GM12873 (cell line): ENCODE measurements at regions not wholly inside any gene's neighbourhood (a gene's known extent, or its start where the extent isn't known, plus 50 kb on each side); places are given as distances from the start of the nearest gene placed in this dataset.

Source experiments
- CTCF ChIP-seq: IDR thresholded peaks from 2 replicates; pipeline ENCODE4 v1.5.1; 2012; ENCODE audit warnings: low read depth, mild to moderate bottlenecking, moderate library complexity, low read length, control low read depth; ENCODE audit not compliant: insufficient read depth; ENCODE audit errors: missing control alignments

GRCh38 chr4:89665662-89666061 is 171.3 kb downstream of the SNCA start:
- no peak for TF ChIP-seq CTCF

- no peak for TF ChIP-seq CTCF
These were observed 172.4 kb downstream of the SNCA start for GRCh38 chr4:89664521-89664920.

GRCh38 chr4:89661173-89661899 is 175.6 kb downstream of the SNCA start:
- TF ChIP-seq CTCF: no peak

- TF ChIP-seq CTCF: no peak
These were observed 176.4 kb downstream of the SNCA start for GRCh38 chr4:89660444-89661172.

GRCh38 chr4:89658701-89659024 is 178.3 kb downstream of the SNCA start:
- TF ChIP-seq CTCF: no peak

- peak; percentile 51 for TF ChIP-seq CTCF
These were observed 178.8 kb downstream of the SNCA start for GRCh38 chr4:89657931-89658700.

GRCh38 chr4:89653012-89653411 is 183.9 kb downstream of the SNCA start:
- TF ChIP-seq CTCF: no peak
